OCI-M2 (cell line): ENCODE measurements at regions not wholly inside any gene's neighbourhood (a gene's known extent, or its start where the extent isn't known, plus 50 kb on each side); places are given as distances from the start of the nearest gene placed in this dataset.

Experiments
- DNase-seq: peaks from one replicate; lab custom pipeline; 2025; ENCODE audit not compliant: unreplicated experiment; lab: John Stamatoyannopoulos, UW

DNA sequence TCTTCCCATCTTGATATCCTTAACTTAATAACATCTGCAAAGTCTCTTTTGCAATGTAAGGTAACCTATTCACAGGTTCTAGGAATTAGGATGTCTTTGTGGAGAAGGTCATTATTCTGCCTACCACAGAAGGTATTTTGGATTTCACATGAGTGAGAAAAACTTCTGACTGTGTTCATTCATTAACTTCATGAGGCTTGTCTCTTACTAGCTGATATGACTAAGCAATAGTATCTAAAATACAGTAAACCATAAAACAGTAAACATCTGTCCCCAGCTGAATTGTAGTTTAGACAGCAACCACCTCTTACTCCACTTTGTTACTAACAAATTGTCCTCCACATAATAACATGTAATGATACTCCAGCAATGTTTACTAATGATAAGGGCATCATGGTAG is 198.1 kb downstream of the SEC23A start:
- DNase-seq: no peak

DNA sequence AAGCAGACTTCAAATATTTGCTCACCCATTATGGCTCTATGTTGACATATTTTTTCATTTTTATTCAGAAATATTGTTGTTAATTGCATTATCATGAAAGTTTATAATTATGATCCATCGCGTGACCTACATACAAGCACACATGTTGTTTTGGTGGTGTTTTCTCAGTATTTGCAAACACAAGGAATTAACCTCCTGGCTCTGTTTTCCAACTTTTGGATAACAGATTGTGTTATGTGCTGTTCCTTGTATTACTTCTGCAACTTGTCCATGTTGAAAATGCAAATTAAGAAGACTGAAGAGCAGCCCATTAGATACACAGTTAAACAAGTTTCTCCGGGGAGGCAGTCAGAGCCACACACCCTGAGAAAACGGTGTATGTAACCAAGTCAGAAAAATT is 201.2 kb downstream of the SEC23A start:
- no peak for DNase-seq

DNA sequence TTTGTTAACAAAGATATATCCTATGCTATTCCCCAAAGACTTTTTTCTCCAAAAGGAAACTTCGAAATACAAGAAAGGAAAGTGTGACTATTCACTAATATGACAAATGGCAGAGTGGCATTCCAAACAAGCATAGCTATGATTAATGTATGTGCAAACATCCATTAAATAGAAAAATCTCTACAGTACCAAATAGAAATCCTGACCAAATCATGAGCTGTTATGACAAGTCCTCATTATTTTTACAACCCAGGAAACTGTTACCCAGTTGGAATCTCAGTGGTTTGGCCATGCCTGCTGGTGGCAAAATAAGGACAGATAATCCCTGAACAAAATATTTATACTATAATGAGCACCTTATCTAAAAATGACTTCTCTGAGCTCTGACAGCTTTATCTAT is 202.1 kb downstream of the SEC23A start:
- DNase-seq: no peak

DNA sequence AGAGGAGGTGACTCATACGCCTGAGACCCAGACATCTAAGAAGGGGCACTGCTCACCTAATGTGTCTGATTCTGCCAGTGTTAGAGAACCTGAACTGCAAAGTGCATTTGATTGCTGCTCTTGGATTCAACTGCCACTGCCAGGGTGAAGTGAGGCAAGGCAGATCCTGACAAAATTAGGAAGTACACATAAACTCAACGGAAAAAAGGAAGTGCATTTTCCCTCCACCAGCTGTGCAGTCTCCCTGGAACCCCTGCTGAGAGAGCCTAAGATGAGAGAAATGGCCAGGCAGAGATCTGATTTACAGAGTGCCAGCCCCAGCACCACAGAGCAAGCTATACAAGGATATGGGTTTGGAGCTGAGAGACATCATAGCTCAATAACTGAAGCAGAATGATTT is 215.3 kb downstream of the SEC23A start:
- no peak for DNase-seq

DNA sequence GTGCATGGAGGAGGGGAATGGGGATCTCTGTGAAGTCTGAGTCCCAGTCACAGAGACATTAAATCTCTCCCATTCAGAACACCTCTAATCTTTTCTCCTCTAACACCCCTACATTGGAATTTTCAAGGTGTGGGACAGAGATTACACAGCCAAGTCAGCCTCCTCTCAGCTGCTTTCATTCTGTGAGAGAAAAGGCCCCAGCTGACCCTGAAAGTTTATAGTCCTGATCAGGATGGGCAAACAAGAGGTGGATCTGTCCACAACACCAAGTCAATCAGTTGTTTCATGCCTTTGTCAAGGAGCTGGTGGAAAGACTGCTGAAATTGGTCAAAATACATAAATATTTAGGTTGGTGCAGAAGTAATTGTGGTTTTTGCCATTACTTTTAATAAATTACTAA is 218.9 kb downstream of the SEC23A start:
- DNase-seq: no peak

DNA sequence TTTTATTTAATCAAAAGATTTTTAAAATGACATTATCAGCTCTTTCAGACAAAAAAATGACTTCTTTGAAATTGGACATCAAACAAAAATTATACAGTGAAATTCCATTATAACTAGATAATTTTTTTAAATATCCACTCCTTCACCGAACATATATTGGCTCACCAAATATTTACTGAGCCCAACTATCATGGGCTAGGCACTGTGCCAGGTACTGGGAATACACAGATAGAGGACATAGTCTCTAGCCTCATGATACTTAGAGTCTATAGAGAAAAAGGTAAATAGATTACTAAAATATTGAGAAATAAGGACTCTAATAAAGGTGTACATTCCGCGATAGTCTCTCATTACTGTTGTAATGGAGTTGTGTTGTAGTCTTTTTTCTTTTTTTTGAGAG is 219.9 kb downstream of the SEC23A start:
- DNase-seq: no peak

DNA sequence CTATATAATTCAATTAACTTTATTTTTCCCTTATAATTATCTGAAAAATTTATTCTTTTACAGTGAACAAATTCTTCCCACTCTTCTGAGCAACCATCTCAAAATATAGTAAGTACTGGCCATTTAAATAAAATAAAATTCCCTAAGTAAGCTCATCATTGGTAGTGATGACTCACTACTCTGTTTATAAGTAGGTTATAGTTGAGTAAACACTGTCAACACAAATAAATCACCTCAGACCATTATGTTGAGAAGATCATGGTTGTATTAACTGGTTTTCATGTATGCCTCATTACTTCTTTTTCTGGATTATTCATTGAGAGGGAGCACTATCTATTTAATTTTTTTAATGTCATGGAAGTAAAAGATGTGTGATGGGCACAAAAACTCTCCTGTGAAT is 220.5 kb downstream of the SEC23A start:
- DNase-seq: no peak

DNA sequence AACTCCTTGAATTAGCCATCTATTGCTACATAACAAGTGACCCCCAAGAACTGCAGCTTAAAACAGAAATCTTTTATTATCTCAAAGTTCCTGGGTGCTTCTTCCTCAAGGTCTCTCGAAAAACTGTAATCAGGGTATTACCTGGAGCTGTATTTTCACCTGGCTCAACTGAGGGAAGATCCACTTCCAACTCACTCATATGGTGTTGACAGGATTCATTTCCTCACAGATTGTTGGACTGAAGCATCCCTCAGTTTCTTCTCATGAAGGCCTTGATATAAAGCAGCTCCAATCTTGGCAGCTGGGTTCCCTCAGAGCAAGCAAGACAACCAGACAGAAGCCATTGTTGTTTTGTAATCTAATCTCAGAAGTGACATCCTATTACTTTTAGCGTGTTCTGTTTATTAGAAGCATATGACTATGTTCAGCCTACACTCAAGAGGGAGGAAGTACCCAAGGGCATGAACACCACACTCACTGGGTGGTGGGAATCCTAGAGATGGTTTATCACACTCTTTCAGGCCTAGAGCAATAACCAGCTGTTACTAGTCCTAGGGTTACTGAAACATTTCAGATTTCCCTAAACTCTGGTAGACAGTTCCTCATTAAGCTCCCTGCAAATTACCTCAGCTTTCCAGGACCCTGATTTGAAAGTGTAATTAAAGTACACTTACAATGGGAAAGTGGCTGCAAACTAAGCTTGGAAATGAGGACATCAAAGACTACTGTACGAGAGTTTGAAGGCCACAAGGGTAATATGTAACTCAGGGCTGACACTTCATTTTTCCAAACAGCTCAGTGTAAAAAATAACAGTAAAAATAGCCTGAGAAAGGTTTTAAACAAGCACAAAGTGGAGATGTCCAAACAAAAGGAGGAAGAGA is 222.2 kb downstream of the SEC23A start:
- no peak for DNase-seq

DNA sequence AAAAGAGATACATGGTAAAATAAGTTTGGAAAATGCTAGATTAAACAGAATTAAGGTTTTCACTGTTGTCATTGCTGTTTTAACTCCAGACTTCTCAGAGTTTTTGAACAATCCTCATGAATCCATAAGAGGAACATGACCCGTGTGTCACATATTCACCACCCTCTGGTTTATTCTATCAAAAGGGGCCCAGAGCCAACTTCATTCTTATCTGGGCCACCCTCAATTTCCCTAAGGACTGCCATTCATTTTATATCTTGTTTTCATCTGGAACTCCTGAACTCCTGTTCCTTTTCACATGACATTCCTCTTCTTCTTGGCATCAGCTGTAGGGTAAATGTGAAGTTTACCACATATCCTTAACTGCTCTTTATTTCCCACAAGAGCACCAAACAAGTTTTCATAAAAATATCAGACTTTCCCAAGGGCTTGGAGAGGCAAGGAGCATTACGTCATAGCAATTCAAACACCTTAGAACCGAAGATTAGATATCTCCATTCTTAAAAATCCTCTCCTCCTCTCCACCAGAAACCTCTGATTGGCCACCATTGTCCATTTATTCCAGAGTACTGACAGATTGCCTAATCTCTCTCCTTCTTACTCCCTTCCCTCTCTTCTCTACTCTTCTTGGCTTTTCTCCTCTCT is 225.2 kb downstream of the SEC23A start:
- no peak for DNase-seq

DNA sequence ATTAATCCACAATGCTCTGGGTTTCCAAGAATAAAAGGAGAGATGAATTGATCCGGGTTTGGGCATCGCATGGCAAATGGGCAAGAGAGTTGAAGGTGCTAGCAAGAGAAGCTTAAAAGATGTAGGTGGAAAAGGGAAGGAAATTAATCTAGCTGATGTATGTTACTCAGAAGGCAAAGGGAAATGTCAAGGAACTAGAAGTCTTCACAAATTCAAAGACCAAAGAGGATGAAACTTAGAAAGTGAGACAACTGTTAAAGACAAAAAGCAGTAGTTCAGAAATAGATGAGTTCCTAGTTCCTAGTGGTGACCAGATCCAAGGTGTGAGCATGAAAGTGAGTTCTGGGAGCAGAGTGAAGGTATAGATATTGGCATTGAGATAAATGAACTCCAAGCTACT is 228.3 kb downstream of the SEC23A start:
- DNase-seq: no peak

DNA sequence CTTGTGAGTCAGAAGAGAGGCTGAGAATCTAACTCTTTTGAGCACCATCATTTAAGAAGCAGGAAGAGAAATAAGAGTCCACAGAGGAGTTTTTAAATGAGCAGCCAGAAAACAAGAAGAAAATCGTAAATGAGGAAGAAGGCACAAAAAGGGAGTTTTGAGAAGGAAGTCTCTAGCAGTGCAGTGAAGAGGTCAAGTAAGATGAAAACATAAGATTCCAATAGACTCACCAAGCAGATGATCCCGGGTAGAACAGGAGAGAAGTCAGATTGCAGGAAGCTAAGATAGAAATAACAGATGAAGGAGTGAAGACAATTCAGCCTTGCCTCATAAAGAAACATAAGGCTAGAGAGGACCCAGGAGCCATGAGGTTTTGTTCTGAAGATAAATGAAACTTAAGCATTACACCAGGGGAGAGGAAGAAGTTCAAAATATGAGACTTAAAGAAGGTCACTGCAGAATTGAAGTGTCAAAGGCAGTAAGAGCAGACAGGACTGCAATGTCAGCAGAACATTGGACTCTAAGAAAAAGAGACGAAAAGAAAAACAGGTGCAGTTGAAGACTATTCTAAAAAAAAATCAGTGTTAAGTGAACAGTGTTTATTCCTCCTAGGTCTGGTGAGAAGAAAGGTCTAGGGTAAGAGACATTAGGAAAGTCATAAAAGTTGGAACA is 229.0 kb downstream of the SEC23A start:
- DNase-seq: no peak

DNA sequence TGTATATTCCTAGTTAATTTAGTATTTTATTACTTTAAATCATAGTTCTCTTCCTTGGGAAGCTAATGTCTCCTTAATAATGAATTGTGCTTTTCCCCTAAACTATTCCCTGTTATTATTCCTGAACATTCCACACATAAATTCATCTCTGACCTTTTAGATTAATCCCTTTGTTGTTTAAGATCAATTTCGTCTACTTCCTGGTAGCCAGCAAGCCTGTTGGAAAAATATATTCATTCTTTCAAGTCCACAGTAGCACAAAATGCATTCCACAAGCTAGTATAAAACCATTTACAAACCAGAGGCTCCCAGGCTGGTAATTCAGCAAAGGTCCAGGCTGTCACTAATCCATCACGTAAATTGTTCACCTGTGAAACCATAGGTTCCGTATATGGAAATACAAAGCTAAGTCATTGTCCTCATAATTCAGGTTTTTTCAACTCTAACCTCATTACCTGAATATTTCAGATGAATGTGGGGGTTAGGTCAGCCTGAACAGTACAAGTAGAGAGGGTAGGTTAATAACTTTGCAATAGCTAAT is 232.7 kb downstream of the SEC23A start:
- no peak for DNase-seq

DNA sequence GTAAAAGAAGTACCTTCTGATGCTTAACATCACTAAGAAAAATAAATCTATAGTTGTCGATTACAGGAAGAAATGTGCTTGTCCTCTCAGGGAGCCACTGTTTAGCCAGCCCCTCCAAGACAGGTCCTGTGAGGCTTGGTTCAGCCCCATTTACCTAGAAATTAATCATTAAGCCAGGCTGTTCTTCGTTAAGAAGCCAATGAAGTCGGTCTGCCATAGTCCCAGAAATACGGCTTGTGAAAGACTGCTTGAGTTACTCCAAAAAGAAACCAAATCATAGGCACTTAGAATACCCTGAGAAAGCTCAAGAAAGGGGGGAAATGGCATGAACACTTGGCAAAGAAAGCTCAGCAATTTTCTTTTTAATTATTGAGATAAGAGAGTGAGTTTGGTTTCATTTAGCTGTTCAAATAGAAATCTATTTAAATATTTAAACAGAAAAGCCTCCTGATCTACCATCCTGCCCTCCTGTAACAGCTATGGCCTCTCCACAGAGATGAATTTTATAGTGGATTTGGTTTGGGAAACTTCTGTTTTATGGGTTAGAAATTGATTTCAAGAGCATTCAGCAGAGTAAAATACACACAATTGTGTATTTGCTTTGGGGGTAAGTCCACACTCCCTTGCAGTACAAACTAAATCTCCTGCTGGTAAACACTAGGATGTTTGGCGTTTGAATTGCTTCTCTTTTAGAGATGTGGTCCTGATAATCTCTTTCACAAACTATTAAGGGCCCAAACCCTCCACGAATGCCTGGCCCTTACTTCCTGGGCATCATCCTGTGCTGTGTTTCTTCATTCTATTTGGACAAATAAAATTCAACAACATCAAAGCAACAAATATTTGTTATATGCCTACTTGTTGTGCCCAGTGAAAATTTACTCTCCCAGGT is 234.4 kb downstream of the SEC23A start:
- no peak for DNase-seq

DNA sequence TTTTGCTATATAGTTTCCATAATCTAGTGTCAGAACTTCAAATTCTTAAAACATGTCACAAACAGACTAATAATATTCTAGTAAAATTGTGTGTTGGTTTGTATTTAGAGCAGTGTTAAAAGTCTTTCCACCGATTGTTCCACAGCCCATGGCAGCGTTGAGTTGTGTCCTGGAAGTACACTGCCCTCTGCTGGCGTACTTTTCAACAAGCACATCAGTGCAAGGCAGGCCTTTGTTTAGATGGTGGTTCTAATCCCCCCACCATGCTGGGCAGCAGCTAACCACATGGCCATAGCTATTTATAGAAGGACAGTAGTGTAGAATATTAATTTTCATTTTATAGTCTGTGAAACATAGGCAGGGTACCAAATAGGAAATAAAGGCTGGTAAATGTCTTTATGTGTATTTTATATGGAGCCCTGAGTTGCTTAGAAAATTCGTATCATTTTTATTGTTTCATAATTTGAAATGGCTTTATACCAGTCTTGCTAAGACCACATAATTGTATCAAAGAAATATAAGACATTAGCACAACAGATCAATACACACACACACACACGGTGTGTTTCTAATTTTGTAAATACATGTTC is 235.4 kb downstream of the SEC23A start:
- peak; percentile 19 for DNase-seq

DNA sequence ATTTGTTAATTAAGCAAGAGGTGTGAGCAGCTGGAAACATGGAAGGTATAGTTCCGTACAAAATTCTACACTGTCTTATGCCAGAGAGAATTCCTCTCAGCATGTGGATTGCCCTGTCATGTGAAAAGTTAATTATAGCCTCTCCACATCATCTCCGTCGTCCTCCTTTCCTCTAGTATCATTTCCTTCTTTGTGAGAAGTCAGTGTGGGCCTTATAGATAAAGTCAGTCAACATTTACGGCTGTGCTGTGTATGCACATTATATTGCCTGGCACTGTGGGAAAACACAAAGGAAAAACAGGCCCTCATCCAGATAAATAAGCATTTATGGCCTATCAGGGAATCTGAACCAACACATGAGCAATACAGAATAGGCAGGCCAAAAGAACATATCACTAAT is 236.6 kb downstream of the SEC23A start:
- no peak for DNase-seq

DNA sequence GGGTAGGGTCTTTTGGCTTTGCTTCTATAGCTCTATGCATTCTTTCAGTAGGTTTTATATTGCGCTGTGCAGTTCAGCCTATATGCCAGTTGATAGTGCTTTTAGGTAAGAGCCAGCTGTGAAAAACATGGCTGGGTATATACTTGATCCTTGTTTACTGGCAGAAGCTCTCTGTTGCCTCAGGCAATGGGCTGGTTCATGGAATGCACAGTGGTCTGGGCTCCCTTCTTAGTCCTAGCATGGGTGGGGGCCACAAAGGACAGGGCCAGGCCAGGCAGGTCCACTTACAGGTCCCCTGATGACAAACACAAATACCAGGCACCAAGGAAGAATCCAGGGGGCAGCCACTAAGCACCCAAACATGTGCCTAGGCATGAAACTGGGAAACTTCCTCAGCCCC is 240.7 kb downstream of the SEC23A start:
- DNase-seq: no peak

DNA sequence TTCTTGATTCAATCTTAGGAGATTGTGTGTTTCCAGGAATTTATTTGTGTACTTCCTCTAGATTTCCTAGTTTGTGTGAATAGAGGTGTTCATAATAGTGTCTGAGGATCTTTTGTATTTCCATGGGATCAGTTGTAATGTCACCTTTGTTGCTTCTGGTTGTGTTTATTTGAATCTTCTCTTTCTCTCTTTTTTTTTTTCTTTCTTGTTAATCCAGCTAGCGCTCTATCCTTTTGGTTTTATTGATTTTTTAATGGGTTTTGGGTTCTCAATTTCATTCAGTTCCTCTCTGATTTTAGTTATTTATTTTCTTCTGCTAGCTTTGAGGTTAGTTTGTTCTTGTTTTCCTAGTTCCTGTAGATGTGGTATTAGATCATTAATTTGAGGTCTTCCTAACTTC is 242.5 kb downstream of the SEC23A start:
- DNase-seq: no peak

DNA sequence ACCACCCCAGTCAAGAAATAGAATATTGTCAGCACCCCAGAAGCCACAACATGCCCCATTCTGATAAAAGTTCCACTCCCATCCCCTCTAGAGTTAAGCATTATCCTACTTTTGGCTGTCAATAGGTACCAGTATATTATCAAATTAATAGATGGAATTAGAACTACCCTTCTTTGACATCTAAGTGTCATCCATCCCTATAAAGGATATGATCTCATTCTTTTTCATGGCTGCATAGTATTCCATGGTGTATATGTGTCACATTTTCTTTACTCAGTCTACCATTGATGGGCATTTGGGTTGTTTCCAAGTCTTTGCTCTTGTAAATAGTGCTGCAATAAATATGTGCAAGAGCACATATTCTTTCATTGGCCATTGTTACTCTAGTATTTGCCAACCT is 246.2 kb downstream of the SEC23A start:
- DNase-seq: no peak

DNA sequence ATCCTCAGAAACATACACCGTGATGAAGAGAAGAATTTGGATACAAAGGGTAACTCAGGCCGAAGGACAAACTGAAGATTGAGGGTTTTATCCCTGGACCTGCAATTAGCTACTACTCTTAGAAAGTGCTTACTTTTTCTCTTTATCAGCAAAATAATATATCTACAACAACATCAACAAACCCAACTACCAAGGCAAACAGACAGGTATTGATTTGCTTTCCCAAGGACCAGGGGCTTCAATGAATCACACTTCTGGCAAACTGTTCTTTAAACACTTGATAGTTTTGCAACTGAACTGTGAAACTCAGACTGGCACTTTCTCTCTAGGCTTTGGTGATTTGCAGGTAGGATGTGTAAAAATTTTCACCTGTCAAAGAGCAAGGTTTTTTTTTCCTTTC is 247.5 kb downstream of the SEC23A start:
- DNase-seq: no peak

DNA sequence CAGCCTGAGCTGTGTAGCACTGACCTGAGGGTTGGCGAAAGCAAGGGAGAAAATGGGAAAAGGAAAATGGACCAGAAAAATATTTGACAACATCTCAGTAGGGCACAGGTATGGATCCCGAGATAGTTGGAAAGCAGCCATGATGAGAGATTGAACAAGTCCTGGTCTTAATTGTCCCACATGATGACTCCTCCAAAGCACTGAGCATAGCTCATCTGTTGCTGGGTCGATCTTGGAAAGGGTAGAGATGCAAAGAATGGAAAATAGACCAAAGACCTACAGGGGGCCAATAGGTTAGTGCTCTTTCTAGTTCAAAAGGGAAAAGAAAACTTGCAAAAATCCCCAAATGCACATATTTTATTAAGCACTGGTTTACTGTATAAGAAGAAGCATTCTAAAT is 251.9 kb downstream of the SEC23A start:
- DNase-seq: no peak

DNA sequence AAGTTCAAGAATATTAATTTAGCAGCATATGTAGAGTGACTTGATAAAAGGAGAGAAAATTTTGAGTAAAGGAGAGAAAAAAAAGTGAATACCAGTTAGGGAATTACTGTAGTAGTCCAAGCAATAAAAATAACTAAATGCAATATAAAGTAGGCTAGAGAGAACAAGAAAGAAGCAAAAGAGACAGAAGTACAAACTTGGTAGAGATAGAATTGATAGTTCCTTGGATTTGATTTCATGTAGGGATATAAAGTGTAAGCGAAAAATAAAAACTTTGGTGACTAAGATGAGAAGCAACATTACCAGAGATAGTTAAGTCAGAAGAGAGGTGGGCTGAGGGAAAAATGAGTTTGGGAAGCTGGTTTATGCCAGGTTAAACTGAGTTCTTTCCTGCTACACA is 252.4 kb downstream of the SEC23A start:
- DNase-seq: no peak
